Stimulated activated CD4-positive, alpha-beta T cell treated with anti-CD3 and anti-CD28 coated beads, TNF-alpha, amount 100 ng/mL, for 24 hours (primary cell): ENCODE measurements at regions not wholly inside any gene's neighbourhood (a gene's known extent, or its start where the extent isn't known, plus 50 kb on each side); places are given as distances from the start of the nearest gene placed in this dataset.

Source experiments
- DNase-seq, 3 experiments: peaks; one replicate each; pipeline ENCODE4 v3.0.0-alpha.2; 2020; ENCODE audit warnings: low read depth in 3 of 3

DNA sequence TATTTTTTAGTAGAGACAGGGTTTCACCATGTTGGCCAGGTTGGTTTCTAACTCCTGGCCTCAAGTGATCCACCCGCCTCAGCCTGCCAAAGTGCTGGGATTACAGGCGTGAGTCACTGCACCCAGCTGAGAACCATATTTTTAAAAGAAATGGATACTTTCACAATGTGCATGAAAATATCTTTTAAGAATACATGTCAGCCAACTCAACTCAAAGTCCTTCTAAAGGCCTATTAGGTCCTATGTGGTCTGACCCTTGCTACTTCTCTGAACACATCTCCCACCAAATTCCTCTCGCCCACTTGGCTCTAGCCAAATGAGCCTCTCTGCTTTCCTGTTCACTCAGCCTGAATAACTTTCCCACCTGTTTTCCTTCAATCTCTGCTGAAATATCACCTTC, 119.6 kb downstream of the MTX2 start:
- no peak for DNase-seq

DNA sequence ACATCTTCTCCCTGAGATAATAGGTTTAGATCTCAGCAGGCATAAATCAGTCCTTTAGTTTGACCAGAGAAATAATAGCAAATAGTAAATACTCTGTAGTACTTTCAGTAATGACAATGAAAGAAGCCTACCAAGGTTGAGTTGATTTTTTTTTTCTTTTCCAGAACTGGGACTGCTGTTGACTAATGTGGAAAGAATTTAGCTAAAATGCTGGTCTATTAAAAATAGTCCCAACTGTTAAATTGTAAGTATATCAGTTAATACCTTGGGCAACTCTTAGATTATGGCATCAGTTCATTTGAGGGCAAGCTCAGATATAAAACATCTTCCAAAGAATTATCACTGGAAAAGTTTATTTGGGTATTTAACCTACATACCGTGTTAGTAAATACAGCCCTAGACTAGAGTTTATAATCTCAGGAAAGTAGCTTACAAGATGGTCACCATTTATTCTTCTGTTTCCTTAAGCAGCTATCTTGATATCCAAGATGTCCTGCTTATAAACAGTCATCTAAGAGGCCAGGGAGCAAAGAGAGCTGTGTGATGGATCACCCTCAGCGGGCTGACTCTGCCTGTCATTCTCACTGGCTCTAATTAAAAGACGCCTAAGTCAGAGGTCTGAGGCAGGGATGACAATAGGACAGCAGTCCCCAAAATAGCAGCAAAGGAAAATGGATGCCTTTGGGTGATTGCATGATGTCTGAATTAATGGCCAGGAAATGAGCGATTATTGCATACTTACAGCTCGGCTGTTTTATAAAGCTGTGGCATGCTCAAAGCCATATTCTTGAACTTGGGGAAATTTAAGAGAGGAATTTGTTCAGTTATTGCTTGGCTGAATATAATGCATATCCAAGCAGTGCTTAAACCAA, 121.3 kb downstream of the MTX2 start:
- DNase-seq, result no peak

DNA sequence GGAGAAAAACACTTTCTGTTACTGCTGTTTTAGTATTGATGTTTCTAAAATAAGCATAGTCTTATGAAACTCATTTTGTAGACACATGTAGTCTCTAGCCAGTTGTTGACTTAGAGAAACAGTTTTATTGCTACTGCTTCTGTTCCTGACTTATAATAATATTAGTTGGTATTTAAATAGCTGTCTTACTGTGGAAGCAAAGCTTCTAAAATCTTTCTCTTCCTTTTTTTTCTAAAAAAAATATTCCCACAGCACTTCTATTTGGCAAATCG, 121.8 kb downstream of the MTX2 start:
- DNase-seq, result no peak

DNA sequence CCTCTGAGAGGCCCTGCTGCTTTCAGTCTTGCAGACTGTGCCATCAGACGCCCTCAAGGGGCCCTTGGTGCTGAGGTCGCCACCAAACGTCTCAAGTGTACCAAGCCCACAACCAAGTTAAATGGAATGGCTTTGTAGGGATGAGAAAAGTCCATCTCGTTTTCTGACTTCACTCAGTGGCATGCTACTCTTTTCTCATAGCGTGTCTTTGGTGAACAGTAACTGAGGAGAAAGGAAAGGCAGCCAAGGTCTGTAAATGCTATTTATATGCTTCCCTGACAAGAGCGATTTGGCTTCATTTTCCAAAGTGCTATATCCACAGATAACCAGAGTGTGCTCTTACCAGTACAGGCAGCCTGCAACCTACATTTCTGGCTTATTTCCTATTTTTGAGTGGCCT, 123.0 kb downstream of the MTX2 start:
- no peak for DNase-seq

DNA sequence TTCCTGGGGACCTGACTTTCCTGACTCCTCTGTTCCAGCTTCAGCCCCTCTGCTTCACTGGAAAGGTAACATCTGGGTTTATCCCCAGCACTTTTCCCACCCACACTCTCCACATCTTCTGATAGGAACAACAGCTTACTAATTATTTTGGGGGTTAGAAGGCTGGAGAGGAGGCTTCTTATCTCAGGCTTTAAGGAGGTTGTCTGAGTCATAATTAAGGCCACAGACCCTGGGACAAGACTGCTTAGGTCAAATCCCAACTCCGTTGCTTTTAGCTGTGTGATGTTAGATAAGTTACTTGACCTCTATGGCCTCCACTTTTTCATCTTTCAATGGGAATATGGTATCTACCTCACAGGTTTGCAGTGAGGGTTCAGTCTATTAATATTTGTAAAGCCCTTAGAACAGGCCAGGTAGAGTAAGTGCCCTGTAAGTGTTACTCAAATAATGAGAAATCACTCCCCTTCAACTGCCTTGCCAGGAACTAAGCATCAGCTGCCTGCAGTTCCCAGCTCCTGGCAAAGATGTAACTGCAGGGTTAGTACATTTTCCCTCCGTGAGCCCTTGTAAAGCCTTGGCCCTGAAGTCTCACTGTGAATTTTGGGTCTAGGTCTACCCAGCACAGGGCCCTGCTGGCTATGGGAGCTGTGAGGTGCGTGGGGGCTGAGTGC, 123.6 kb downstream of the MTX2 start:
- no peak for DNase-seq

DNA sequence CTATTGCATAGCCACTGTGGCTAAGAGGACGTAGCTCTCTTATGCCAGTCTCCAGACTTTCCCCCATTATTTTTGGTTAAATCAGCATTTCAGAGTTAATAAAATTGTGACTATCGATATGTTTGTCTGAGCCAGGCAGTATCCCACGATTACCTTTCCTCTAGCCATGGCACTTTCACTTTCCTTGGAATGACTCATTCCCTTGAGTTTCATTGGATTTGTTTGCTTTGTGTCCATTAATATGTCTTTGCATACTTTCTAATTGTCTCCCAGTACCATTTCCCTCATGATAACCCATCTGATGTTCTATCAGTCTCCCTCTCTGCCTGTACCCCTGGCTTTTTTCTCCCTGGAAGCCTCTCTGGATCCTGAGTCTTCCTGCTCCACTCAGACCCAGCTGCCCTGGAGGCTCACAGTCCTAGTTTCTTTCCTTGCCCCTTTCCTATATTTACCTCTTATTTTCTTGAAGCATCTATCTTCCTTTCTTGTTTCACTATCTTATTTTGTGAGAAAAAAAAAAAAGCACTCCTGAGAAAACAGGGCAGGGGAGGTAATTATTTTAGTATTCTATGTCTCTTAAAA, 126.1 kb downstream of the MTX2 start:
- DNase-seq, result no peak

DNA sequence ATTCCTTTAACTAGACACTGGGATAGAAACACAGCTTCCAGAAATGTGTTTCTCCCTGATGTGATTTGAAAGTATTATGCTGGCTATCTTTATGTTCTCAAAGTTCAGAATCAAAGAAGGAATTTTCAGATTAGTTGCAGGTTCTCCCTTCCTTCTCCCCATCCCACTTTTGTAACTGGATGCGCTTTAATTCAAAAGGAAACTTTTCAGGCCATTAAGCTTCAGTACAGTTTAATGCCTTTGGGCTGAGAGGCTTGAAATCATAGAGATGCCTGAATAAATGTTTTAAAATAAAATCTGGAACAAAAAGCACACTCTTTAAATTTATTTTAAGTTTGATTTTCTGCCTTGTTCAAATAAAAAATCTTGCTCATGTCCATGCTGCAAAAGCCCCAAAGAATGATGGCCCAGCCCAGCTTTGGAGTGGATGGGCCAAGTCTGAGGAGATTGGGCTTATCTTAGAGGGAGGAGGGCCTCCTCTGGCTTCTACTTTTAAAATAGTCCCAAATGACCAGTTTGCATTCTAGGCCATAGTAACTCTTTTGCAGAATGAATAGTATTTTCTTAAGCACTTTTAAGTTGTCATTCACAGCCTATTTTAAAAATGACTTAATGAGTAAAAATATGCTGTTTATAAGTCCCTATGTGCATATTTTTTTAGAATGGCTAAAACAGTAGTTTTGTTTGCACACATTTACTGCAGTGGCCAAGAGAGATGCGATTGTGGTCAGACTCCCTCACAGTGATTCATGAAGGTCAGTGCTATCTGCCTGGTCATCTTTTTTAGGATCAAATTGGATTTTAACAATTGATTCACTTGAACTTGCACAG, 129.2 kb downstream of the MTX2 start:
- no peak for DNase-seq

DNA sequence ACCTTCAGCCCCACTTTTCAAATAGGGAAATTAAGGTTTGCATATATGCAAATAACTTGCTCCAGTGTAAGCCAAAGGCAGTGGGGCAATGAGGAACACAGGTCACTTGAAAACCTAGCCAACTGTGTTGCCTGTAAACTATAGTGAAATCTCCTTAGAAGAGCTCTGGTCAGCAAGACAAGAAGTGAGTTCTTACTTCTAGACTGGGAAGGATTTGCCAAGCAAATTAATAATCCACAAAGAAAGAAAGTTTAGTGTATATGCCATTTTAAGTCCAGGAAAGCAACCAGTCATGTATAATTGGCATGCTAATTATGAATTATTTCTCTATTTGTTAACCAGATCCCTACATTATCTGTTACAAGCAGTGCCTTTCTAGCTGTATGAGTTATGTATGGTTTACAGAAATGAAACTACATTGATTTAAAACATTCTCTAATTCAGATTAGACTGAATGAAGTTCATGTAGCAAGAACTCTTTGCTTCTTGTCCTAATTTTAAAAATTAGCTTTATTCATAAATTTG, 129.9 kb downstream of the MTX2 start:
- no peak for DNase-seq

DNA sequence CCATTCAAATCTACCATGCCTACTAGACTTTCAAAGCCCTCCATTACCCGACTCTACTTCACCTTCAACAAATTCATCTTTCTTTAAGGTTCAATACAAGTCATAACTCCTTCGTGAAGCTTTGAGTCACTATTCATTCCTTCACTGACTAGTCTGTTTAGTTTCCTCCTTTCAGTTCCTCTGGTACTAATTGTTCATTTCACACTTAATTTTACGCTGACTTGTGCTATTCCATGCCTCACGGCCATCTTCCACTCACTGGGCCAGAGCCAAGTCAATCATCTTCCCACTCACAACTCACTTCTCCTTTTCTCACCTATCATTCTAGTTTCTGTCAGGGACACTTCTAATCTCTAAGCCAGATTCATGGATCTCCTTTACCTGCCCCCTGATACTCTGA, 136.2 kb downstream of the MTX2 start:
- DNase-seq, result no peak

DNA sequence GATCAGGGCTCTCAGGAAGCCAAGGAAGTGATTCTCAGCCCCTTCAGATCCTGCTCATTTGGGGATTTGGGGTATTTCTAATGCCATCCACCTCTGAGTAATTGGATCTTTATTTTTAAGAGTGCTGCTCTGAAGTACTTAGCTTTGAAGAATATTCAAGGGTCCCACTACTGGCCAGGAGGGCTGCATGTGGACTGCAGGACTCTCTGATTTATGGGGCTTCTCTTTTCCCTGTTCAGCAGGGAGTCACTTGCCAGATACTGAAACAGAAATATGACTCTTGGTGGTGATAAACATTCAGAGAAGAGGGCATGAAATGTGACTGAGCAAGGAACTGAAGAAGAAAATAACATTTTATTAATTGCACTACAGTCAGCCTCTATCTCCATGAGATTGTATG, 138.5 kb downstream of the MTX2 start:
- DNase-seq, result no peak

DNA sequence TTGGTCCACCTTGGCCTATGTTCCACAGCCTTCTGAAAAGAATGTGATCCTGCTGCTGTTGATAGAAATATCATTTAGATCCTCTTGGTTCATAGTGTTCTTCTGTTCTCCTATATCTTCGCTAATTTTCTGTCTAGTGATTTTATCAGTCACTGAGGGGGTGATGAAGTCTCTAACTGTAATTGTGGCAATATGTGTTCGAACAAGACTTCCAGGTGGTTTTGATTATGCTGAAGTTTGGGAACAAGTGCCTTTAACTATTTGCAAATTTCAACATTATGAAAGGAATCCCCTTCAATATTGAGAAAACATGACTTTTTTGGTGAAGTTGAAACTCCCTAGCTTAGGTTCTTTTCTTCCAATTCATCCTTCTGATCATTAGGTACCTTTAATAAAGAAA, 140.4 kb downstream of the MTX2 start:
- DNase-seq, result no peak

DNA sequence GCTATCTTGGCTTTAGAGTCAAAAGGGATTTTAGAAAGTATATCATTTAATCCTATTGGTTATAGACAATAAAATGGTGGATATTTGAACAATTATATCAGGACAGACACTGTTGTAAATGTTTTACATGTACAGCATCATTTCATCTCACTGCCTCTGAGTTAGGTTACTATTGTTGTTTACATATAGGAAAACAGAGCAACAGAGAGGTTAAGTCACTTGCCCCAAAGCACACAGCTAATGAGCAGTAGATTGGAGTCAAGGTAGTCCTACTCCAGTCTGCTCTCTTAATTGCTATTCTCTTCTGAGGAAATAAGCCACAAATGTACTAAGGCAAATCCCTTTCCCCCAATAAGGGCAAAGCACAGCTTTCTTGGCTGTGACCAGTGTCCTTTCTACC, 142.9 kb downstream of the MTX2 start:
- no peak for DNase-seq

DNA sequence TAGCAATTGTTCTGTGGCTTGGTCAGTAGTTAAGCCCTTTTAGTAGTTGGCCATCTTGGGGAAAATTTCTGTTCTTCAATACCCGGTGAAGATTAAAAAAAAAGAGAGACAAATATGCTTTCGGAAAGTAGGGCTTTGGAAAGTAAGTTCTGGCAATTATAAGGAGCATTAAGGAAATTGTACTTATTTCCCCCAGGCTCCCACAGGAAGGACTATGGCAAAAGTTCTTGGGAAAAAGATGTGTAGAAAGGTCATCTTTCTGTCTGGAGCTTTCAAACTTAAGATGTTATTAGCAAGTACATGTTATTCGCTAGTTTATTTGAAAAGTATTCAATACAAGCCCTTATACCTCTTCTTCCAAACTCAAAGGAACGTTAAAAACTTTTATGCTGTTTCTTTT, 144.5 kb downstream of the MTX2 start:
- no peak for DNase-seq

DNA sequence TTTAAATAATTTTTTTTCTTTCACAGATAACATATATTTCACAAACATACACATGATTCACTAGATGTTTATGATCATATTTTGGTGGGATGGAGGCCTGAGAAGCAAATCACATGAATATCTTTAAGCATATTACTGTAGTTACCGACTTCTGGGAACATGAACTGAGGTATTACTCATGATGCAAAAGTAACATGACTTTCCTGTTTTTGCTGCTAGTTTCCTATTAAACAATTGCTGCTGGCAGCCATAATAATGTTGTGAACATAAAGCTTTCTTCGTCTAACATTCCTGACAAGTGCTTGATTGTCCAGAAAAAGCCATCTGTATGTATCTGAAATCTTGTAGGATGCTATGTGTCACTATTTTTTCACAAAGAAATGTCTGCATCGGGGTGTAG, 145.4 kb downstream of the MTX2 start:
- no peak for DNase-seq

DNA sequence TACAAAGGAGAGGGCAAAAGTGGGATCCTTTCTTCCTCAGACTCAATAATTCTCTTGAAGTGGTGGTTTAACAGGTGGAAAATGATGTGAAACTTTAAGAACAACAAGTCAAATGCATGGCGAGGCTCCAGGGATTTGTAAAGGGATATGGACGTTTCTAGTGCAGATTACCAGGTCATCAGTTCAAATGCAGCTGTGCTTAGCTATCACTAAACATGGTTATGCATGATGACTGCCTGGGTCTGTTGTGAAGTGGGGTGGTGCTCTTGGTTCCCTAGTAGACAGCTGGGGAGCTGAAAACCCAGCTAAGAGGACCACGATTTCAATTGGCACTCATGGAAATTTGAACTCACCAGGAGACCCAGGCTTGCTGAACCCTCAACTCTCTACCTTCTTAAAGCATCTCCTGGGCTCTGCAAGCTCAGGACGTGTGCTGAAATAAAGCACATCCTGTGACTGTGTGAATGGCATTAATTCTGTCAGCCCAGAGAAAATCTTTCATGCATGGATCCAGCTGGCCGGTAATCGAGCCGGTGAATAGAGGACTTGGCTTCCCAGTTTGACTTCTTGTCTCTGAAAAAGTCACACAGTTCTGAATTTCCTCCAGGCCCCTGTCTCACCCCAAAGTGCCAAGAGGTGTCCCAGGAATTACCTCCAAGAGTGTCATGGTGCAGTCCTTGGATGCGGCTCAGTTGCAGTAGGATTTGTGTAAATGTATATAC, 146.1 kb downstream of the MTX2 start:
- no peak for DNase-seq

DNA sequence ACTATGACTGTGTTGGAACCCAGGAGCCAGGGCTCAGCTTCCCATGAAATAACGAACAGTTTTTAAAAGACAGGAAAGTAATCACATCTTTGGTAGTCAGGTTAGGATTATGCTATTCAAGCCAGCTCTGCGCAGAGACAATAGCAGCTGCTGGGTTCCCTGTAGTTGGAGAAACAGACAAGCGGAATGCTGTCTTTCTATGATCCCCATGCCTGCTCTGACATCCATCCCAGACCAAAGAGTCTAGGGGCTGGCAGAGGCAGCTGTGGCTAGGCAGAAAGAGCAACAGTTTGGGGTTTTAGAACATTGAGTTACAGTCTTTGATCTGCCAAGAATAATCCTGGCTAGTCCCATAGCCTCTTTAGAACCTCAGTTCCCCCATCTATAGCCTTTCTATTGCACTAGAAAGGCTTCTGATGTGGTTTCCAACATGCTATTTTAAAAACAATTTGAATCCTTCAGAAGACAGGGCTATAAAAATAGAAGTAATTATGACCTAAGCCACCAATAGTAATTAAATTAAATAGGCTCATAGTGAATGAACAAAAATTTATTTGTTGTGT, 146.8 kb downstream of the MTX2 start:
- DNase-seq, result no peak

DNA sequence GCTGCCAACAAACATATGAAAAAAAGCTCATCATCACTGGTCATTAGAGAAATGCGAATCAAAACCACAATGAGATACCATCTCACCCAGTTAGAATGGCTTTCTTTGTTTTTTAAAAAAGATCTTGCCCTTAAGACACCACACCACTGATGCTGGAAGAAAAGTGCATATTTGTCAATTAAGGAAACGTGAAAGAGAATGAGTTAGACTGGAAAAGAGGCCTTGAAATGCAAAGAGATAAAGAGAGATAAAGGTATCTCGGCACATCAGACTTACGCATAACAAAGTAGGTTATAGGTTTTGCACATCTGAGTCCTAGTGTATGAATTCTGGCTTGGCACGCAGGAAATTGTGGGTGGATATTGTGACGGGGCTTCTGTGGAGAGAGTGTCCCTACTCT, 149.5 kb downstream of the MTX2 start:
- DNase-seq, result no peak

DNA sequence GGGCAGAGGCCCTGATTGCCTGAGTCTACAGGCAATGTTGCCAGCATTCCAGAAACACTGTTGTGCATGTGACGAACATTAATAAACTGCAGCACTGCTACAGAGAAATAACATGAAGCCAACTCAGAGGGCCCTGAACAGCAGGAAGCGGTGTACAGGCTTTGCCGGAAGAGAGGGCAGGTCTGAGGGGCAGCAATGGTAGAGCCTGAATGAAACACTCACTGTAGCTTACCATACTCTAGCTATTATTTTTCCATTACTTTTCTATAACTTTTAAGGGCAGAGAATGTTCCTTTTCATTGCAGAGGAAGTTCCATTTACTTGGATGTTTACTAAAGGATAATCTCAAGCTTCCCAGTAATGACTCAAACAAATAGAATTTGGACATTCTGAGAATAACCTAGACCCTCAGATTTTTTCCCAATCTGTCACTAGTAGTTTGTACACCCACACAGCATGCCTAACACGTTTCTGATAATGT, 150.4 kb downstream of the MTX2 start:
- DNase-seq, result no peak

DNA sequence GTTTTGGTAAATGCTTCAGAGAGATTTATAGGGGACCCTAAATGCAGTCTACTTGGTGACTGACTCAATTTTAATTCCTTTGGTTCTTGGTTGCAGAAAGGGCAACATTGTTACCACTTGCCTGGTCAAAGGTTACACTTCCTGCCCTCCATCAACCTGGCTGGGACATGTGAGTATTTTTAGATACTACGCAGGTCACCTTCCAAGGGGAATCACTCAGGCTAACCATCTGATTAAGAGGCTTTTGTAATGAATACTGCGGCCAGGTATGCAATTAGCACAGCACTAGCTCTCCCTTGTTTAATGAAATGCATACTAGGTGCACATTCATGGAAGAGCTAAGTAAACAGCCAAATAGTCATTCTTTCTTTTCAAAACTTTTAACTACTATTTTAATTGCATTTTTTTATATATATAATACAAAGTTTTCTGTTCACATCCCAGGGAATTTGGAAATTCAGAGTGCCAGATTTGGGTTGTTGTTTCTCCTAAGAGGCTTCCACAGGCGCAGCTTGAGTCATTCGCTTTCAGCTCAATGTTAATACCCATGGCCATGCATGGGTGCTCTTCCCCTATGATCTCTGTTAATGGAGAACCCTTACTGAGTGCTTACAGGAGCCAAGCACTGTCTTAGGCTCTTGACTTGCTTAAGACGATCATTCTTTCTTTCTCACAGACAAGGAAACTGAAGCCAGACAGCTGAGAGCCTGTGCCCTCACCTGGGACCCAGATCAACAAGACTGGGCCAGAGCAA, 152.2 kb downstream of the MTX2 start:
- DNase-seq, result no peak

DNA sequence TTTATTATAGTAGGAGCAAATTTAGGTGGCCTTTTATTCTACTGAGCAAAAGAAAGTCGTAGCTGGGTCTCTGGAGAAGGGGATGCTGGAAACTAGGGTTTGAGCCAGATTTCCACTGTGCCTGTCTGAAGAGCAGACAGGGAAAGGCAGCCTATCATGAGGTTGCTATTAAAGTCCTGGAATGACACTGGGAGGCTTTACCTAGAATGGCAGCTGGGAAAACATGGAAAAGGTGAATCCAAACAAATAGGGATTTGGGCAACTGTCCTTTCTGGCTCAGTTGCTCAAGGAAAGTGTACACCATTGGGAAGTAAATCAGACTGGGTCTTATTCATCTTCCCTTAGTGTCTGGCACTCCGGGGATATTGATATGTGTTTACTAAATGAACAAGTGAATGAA, 154.6 kb downstream of the MTX2 start:
- no peak for DNase-seq
